Adrenal gland (tissue), 9 donors: ENCODE measurements at regions not wholly inside any gene's neighbourhood (a gene's known extent, or its start where the extent isn't known, plus 50 kb on each side); places are given as distances from the start of the nearest gene placed in this dataset.
"Not testable (repeated sequence)": the region's sequence is repeated elsewhere in the genome, so short reads cannot be mapped to it uniquely, and the experiment has no call there.

Experiments used
- DNase-seq, 7 donors: peaks; one replicate each; pipeline ENCODE4 v3.0.0-alpha.2; 2019 to 2020
- H3K27ac ChIP-seq, 5 donors: fragments of 200-600 bp; sonication (generic) in 4 of 5; 1 replicate in 3 of 5; 2 replicates in 2 of 5; pipeline versions ENCODE4 v1.5.1 to v1.8.0; 2016 to 2020; ENCODE audit warnings: mild to moderate bottlenecking in 1 of 5
- H3K27me3 ChIP-seq: fragments of 200-600 bp; 2 replicates; pipeline ENCODE4 v1.8.0; 2021
- H3K36me3 ChIP-seq, 2 donors: fragments of 200-600 bp; replicated peaks in 1 of 2; 1 replicate in 1 of 2; 2 replicates in 1 of 2; pipeline versions ENCODE4 v1.5.1 to v1.8.0; 2018 to 2022
- H3K4me1 ChIP-seq, 2 donors: fragments of 200-600 bp; replicated peaks in 1 of 2; 1 replicate in 1 of 2; 2 replicates in 1 of 2; pipeline versions ENCODE4 v1.5.1 to v1.8.0; 2018 to 2021
- H3K4me3 ChIP-seq, 4 donors: fragments of 200-600 bp; sonication (generic) in 3 of 4; one replicate each; pipeline ENCODE4 v1.5.1; 2016 to 2018
- H3K9me3 ChIP-seq, 3 donors: fragments of 200-600 bp; sonication (generic) in 1 of 3; replicated peaks in 1 of 3; 1 replicate in 2 of 3; 2 replicates in 1 of 3; pipeline versions ENCODE4 v1.5.1 to v1.8.0; 2016 to 2021
- POLR2A ChIP-seq, 2 donors: fragments of 450-650 bp; IDR thresholded peaks; one replicate each; pipeline ENCODE4 v1.6.1; 2017; ENCODE audit warnings: antibody characterized with exemption in 2 of 2, mild to moderate bottlenecking in 2 of 2, moderate library complexity in 1 of 2
- WGBS, 4 donors: extraction: QIAGEN DNeasy Blood & Tissue Kit in 2 of 4; methylation state at CpG; one replicate each; pipeline versions ENCODE4 v1.1.5 to v1.1.7; 2013 to 2017; 5-methylcytosine and 5-hydroxymethylcytosine counted together
- intact Hi-C, 2 donors: fragments of 100-400 bp; cut with DNase I; formaldehyde crosslinking; loops; one replicate each; pipeline versions ENCODE4 v1.14.1 to v1.15.0; 2022 to 2023
- TF ChIP-seq, protein P1 (sequence below), 6 experiments: fragments of 450-650 bp in 4 of 6; fragments of 200-600 bp in 2 of 6; sonication (generic) in 1 of 6; IDR thresholded peaks; 1 replicate in 5 of 6; 2 replicates in 1 of 6; pipeline versions ENCODE4 v1.5.1 to v1.8.0; 2016 to 2021; ENCODE audit warnings: antibody characterized with exemption in 6 of 6, mild to moderate bottlenecking in 2 of 6, moderate library complexity in 1 of 6
- donor health status: healthy with polysubstance abuse.
- donor health status: Bipolar disorder and iron deficiency.
- donor health status: DM: yes; HTN: yes; CAD: no.
- donor health status: DM: no; HTN: no; CAD: no.
- donor health status: DM: no; HTN: no; CAD: no.

GRCh38 chr11:41803895-41804294 lies 344.4 kb upstream of the LRRC4C start:
- intact Hi-C loops = no loop called here
- WGBS, 4 donors = 60 to 81% (median 69%) methylated on average over 4 of the region's 4 CpGs

DNA sequence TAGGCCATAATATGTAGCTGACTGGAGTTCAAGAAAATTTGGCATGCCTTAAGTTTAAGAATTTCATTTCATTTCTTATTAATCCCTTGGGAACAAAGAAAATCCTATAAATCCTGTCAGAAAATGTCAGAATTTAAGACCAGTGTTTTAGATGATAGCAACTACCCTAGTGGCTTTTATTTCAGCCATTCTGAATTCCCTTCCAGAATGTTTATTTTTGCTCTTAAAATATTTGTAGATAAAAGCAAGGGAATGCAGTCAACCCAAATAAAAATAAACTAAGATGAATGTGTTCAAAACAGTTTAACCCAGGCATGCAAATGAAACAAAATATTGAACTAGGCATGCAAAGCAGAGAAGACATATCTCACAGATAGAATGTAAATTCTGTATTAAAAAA lies 356.9 kb upstream of the LRRC4C start:
- Histone ChIP-seq H3K36me3 (no peaks in the 10 kb centered on the region), H3K27ac (no peak overlapping the region), H3K9me3 (peaks cover 0 to 8% (median 0%) of the 10 kb centered on the region in 3 donors), H3K27me3 (no peaks in the 10 kb centered on the region), H3K4me1 (no peaks in the 10 kb centered on the region), H3K4me3 (no peak overlapping the region)
- intact Hi-C loops = no loop called here
- TF ChIP-seq POLR2A (IDR thresholded peaks at IDR 0.05) = no peak
- TF ChIP-seq, protein P1, sequence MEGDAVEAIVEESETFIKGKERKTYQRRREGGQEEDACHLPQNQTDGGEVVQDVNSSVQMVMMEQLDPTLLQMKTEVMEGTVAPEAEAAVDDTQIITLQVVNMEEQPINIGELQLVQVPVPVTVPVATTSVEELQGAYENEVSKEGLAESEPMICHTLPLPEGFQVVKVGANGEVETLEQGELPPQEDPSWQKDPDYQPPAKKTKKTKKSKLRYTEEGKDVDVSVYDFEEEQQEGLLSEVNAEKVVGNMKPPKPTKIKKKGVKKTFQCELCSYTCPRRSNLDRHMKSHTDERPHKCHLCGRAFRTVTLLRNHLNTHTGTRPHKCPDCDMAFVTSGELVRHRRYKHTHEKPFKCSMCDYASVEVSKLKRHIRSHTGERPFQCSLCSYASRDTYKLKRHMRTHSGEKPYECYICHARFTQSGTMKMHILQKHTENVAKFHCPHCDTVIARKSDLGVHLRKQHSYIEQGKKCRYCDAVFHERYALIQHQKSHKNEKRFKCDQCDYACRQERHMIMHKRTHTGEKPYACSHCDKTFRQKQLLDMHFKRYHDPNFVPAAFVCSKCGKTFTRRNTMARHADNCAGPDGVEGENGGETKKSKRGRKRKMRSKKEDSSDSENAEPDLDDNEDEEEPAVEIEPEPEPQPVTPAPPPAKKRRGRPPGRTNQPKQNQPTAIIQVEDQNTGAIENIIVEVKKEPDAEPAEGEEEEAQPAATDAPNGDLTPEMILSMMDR (IDR thresholded peaks at IDR 0.05) = no peak
- no peak for DNase-seq

More at GRCh38 chr11:41803895-41804294, 344.4 kb upstream of the LRRC4C start:
- H3K9me3 ChIP-seq = no peaks in the 10 kb centered on the region
- no peaks in the 10 kb centered on the region for H3K27me3 ChIP-seq
- no peak overlapping the region for H3K4me3 ChIP-seq
- no peaks in the 10 kb centered on the region for H3K4me1 ChIP-seq
- TF ChIP-seq POLR2A (IDR thresholded peaks at IDR 0.05) = no peak
- TF ChIP-seq, protein P1 (IDR thresholded peaks at IDR 0.05) = no peak
- H3K27ac ChIP-seq = no peak overlapping the region
- H3K36me3 ChIP-seq = no peaks in the 10 kb centered on the region
- DNase-seq = no peak

DNA sequence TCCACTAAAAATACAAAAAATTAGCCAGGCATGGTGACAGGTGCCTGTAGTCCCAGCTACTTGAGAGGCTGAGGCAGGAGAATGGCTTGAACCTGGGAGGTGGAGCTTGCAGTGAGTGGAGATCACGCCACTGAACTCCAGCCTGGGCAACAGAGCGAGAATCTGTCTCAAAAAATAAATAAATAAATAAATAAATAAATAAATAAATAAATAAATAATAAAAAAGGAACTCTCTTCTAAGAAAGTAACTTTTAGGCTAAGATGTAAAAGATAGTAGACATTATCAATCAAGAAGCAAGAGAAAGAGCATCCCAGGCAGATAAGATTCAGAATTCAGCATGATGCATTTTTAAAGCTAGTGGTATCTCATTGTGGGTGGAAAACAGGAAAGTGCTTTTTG lies 364.8 kb upstream of the LRRC4C start:
- WGBS, 4 donors = 74 to 91% (median 79%) methylated on average over 2 of the region's 2 CpGs
- H3K4me3 ChIP-seq, H3K9me3 ChIP-seq, DNase-seq, intact Hi-C loops, H3K27me3 ChIP-seq, H3K36me3 ChIP-seq, H3K4me1 ChIP-seq, H3K27ac ChIP-seq: not testable (repeated sequence)

GRCh38 chr11:41826085-41826484 lies 366.6 kb upstream of the LRRC4C start:
- intact Hi-C loops = no loop called here
- no peaks in the 10 kb centered on the region for H3K36me3 ChIP-seq
- H3K27me3 ChIP-seq = no peaks in the 10 kb centered on the region
- no peak for TF ChIP-seq POLR2A (IDR thresholded peaks at IDR 0.05)
- TF ChIP-seq, protein P1 (IDR thresholded peaks at IDR 0.05) = no peak
- no peak overlapping the region for H3K4me3 ChIP-seq
- 73 to 88% (median 84%) methylated on average over 2 to 6 of the region's 6 CpGs for WGBS, 4 donors
- DNase-seq = no peak
- no peaks in the 10 kb centered on the region for H3K4me1 ChIP-seq
- no peak overlapping the region for H3K27ac ChIP-seq
- H3K9me3 ChIP-seq = no peaks in the 10 kb centered on the region

- H3K9me3 ChIP-seq = no peaks in the 10 kb centered on the region
- DNase-seq = no peak
- 73 to 81% (median 77%) methylated on average over 2 of the region's 2 CpGs for WGBS, 4 donors
- no peaks in the 10 kb centered on the region for H3K27me3 ChIP-seq
- no peak for TF ChIP-seq POLR2A (IDR thresholded peaks at IDR 0.05)
- TF ChIP-seq, protein P1 (IDR thresholded peaks at IDR 0.05) = no peak
- no peaks in the 10 kb centered on the region for H3K4me1 ChIP-seq
- no peak overlapping the region for H3K4me3 ChIP-seq
- intact Hi-C loops = no loop called here
- H3K27ac ChIP-seq = no peak overlapping the region
- H3K36me3 ChIP-seq = no peaks in the 10 kb centered on the region
Measured at GRCh38 chr11:41836431-41836830, 377.0 kb upstream of the LRRC4C start.
